Dermis microvascular lymphatic vessel endothelial cell (primary cell): ENCODE measurements at regions not wholly inside any gene's neighbourhood (a gene's known extent, or its start where the extent isn't known, plus 50 kb on each side); places are given as distances from the start of the nearest gene placed in this dataset.
A peak's percentile ranks its signal among the peaks of the same experiment; 100 is the strongest.

Experiments
- DNase-seq, 2 donors: peaks; one replicate each; pipeline versions ENCODE4 v3.0.0 to v3.0.0-alpha.2; 2010; ENCODE audit warnings: low read depth in 2 of 2

DNA sequence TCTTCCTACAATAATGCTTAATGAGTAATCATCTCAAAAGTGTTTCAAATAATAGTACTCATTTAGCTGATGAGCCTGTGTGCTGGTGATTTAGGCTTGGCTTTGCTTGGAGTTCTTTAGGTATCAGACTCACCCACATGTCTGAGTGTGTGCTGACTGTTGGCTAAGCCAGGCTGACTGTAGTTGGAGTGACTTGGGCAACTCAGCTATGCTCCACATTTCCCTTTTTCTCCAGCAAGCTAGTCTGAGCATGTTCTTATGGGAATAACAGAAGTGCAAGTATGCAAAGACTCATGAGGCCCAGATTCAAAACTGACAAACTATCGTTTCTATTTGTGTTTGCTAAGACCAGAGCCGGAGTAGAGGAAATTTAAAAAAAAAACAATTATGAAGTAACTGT lies 99.0 kb upstream of the ADGRL4 start:
- no peak for DNase-seq

DNA sequence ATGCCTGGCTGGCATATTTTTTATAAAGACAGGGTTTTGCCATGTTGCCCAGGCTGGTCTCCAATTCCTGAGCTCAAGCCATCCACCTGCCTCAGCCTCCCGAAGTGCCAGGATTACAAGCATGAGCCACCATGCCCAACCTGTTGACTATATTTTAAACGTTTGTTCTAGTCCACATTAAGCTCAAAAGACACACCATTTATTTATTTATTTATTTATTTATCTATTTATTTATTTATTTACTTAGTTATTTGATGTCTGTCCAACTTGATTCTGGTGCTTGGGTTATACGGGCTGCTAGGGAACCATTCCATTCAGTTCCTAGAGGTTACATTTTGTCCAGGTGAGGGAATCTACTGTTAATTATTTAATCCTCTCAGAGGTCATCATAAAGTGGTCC lies 98.1 kb upstream of the ADGRL4 start:
- no peak for DNase-seq

DNA sequence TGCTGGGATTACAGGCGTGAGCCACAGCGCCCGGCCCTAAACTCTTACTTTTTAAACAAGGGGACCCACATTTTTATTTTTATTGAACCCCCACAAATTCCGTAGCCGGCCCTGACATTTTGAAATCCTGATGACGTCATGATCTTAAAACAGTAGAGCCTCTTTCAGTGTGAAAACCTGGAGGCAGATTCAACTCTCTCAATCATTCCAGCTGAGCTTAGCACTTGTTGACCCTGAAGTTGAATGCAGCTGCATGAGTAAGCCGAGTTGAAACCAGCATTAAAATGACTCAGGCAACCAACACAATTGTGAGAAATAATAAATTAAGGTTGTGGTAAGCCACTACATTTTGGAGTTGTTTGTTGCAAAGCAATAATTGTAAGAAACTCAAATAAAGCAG lies 93.9 kb upstream of the ADGRL4 start:
- peak in 1 of 2 donors; percentile 48 for DNase-seq

DNA sequence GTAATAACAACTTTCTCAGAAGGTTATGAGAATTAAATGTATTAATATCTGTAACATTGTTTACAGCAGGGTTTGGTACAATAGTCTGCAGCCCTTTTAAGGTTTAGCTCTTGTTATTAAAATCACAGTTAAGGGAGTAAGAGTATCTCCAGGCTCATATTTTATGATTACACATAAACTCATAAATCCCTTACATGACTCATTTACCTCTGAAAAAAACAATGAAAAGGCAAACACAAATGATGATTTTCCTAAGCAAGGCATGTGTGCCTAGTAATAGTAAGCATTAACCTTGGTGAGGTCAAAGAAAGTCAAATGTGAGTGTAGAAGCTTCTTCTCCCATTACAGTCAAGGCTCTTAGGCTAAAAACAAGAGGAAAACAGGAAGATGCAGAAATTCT lies 84.5 kb upstream of the ADGRL4 start:
- peak in 1 of 2 donors; percentile 4 for DNase-seq

DNA sequence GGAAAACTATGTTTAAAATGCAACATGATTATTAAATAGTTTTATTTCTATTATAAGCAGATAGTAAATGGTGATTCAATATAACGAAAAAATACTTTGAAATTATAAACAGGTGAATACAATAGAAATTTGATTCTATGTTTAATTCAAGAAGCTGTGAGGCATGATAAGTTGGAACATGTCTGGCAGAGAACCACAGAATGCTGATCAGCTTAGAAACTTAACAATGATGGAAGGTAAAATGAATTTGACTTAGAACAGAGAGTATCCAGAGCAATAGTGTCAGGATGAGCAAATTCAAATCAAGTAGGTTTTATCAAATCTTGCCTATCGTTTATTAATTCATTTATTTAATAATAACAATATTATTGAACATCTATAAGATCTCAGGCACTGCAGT lies 83.4 kb upstream of the ADGRL4 start:
- no peak for DNase-seq

DNA sequence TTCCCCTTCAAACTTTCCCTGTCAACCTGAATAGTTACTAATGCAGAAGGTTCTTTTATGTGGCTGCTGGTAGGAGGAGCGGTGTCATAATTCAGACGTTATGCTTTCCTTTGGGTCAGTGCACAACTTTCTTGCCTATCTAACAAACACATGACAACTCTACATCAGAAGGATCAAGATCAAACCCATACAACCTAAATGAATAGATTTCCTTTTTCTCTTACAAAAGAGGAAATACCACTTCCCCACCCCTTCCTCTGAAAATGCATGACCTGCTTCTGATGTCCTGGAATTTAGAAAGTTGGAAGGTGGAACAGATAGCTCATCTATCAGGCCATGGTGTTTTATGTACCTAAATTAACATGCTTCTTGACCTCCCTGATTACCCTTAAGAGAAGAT lies 75.7 kb upstream of the ADGRL4 start:
- peak; percentile 10 to 15 for DNase-seq

DNA sequence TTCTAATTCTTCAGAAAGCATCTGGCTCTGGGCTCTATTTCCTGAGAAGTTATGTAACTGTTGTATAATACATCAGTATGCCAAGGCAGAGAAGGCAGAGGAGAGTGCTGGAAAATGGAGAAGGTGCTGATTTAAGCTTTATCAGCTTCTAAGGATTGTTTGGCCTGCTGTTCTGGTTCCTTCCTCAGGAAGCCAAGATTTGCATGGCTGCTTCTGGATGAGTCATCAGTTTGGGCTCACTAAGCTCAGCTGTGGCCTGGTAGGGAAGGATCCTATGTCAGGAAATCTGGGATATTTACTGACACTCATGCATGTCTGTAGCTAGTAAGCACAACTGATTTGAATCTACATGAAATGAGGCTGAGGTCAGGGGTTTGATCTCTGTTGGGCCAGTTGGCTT lies 73.2 kb upstream of the ADGRL4 start:
- peak; percentile 3 to 98 for DNase-seq

DNA sequence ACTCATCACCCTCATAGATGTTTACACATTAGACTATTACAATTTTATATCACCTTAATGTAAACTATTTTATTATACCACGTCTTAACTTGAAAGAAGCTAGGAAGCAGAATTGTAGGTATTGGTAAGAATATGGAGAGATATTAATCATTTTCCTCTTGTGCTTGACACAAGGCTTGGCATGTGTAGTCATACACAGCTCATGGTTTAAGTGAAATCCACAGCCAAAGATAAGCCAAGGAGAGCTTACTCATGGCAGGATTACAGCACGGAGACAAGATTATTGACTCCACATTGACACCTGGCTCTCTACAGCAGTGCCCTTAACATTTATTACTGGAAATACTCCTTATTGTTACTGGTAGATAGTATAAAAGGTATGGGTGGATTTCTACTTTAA lies 68.4 kb upstream of the ADGRL4 start:
- no peak for DNase-seq

DNA sequence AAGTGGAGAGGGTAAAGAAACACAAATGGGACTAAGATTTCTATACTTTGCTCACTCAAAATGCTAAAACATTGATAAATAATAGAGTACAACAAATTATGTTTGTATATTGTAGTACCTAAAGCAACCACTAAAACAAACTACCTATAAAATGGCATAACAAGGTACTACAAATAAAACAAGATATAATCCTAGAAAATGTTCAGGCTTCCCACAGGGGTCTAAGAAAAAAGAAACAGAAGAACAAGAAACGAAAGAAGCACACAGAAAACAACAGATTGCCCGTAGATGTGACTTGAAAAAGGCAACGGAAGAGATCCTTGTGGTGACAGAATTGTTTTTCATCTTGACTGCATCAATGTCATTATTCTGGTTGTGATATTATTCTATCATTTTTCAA lies 63.3 kb upstream of the ADGRL4 start:
- DNase-seq, result no peak

DNA sequence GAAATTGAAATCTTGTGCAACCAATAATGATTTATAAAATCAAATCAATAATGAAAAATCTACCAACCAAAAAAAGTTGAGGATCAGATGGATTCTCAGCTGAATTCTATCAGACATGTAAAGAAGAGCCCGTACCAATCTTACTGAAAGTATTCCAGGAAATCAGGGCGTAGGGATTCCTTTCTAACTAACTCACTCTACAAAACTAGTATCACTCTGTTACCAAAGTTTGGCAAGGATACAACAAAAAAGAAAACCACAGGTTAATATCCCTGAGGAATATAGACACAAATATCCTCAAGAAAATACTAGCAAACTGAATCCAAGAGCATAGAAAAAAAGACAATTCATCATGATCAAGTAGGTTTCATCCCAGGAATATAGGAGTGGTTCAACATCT lies 52.8 kb upstream of the ADGRL4 start:
- no peak for DNase-seq
